Progenitor cell of endocrine pancreas (in vitro differentiated cells): ENCODE measurements at regions not wholly inside any gene's neighbourhood (a gene's known extent, or its start where the extent isn't known, plus 50 kb on each side); places are given as distances from the start of the nearest gene placed in this dataset.

Source experiments
- DNase-seq: peaks from one replicate; pipeline ENCODE4 v3.0.0; 2021; ENCODE audit warnings: low spot score; ENCODE audit not compliant: unreplicated experiment
- H3K27ac Mint-ChIP-seq: 2 replicates; pipeline ENCODE4 v1.8.0; 2021; ENCODE audit warnings: mild to moderate bottlenecking, moderate library complexity, mixed read lengths
- H3K27me3 Mint-ChIP-seq: 2 replicates; pipeline ENCODE4 v1.8.0; 2021; ENCODE audit warnings: mixed read lengths
- H3K36me3 Mint-ChIP-seq: 2 replicates; pipeline ENCODE4 v1.8.0; 2022; ENCODE audit warnings: mixed read lengths; ENCODE audit not compliant: insufficient read depth
- H3K4me1 Mint-ChIP-seq: 2 replicates; pipeline ENCODE4 v1.8.0; 2021; ENCODE audit warnings: low read depth, mixed read lengths
- H3K4me3 Mint-ChIP-seq: 2 replicates; pipeline ENCODE4 v1.8.0; 2021; ENCODE audit warnings: low read depth, mild to moderate bottlenecking, moderate library complexity, mixed read lengths
- H3K9me3 Mint-ChIP-seq: 2 replicates; pipeline ENCODE4 v1.8.0; 2021; ENCODE audit warnings: low read depth, mixed read lengths
- CTCF ChIP-seq: fragments of 200-600 bp; sonication (generic); IDR thresholded peaks from one replicate; pipeline ENCODE4 v1.5.0; 2021; ENCODE audit warnings: antibody characterized with exemption, mild to moderate bottlenecking; ENCODE audit not compliant: unreplicated experiment

GRCh38 chr1:177650947-177651346 is 318.9 kb downstream of the SEC16B start:
- no peaks in the 10 kb centered on the region for H3K9me3 Mint-ChIP-seq

GRCh38 chr1:177648731-177649265 is 321.1 kb downstream of the SEC16B start:
- Mint-ChIP-seq H3K27me3 (no peaks in the 10 kb centered on the region), H3K9me3 (no peaks in the 10 kb centered on the region), H3K4me3 (no peak overlapping the region), H3K36me3 (no peaks in the 10 kb centered on the region), H3K27ac (no peak overlapping the region), H3K4me1 (peaks cover 2% of the 10 kb centered on the region)
- TF ChIP-seq CTCF: no peak
- DNase-seq: no peak

More at GRCh38 chr1:177650947-177651346, 318.9 kb downstream of the SEC16B start:
- H3K27ac Mint-ChIP-seq: no peak overlapping the region
- DNase-seq: no peak
- no peak overlapping the region for H3K4me3 Mint-ChIP-seq
- H3K4me1 Mint-ChIP-seq: peaks cover 2% of the 10 kb centered on the region
- TF ChIP-seq CTCF: no peak
- peaks cover 4% of the 10 kb centered on the region for H3K27me3 Mint-ChIP-seq
- H3K36me3 Mint-ChIP-seq: no peaks in the 10 kb centered on the region

GRCh38 chr1:177648138-177648537 is 321.7 kb downstream of the SEC16B start:
- H3K4me3 Mint-ChIP-seq: no peak overlapping the region
- DNase-seq: no peak
- H3K36me3 Mint-ChIP-seq: no peaks in the 10 kb centered on the region
- H3K4me1 Mint-ChIP-seq: peaks cover 2% of the 10 kb centered on the region
- H3K27me3 Mint-ChIP-seq: no peaks in the 10 kb centered on the region
- no peak for TF ChIP-seq CTCF
- H3K27ac Mint-ChIP-seq: no peak overlapping the region
- H3K9me3 Mint-ChIP-seq: no peaks in the 10 kb centered on the region

- TF ChIP-seq CTCF: no peak
- H3K4me1 Mint-ChIP-seq: peaks cover 2% of the 10 kb centered on the region
- no peaks in the 10 kb centered on the region for H3K36me3 Mint-ChIP-seq
- DNase-seq: no peak
- no peaks in the 10 kb centered on the region for H3K9me3 Mint-ChIP-seq
- H3K4me3 Mint-ChIP-seq: no peak overlapping the region
- H3K27me3 Mint-ChIP-seq: no peaks in the 10 kb centered on the region
- H3K27ac Mint-ChIP-seq: no peak overlapping the region
Observed at GRCh38 chr1:177646757-177647730, 322.8 kb downstream of the SEC16B start.

- Mint-ChIP-seq H3K4me1 (peaks cover 2% of the 10 kb centered on the region), H3K27ac (no peak overlapping the region), H3K27me3 (no peaks in the 10 kb centered on the region), H3K4me3 (no peak overlapping the region), H3K9me3 (no peaks in the 10 kb centered on the region), H3K36me3 (no peaks in the 10 kb centered on the region)
- no peak for TF ChIP-seq CTCF
- DNase-seq: no peak
Observed at GRCh38 chr1:177645491-177646190, 324.2 kb downstream of the SEC16B start.
